Posterior vena cava (tissue), 2 donors: ENCODE measurements at regions not wholly inside any gene's neighbourhood (a gene's known extent, or its start where the extent isn't known, plus 50 kb on each side); places are given as distances from the start of the nearest gene placed in this dataset.
"Not testable (repeated sequence)": the region's sequence is repeated elsewhere in the genome, so short reads cannot be mapped to it uniquely, and the experiment has no call there.

Source experiments
- DNase-seq: peaks from one replicate; pipeline ENCODE4 v3.0.0-alpha.2; 2020; ENCODE audit warnings: low spot score
- intact Hi-C, 2 donors: fragments of 100-400 bp; cut with DNase I; formaldehyde crosslinking; loops; one replicate each; pipeline versions ENCODE4 v1.14.1 to v1.14.2; 2022 to 2023
- donor health status: DM: yes; HTN: yes; CAD: no.
- donor health status: DM: yes; HTN: yes; CAD: no.

DNA sequence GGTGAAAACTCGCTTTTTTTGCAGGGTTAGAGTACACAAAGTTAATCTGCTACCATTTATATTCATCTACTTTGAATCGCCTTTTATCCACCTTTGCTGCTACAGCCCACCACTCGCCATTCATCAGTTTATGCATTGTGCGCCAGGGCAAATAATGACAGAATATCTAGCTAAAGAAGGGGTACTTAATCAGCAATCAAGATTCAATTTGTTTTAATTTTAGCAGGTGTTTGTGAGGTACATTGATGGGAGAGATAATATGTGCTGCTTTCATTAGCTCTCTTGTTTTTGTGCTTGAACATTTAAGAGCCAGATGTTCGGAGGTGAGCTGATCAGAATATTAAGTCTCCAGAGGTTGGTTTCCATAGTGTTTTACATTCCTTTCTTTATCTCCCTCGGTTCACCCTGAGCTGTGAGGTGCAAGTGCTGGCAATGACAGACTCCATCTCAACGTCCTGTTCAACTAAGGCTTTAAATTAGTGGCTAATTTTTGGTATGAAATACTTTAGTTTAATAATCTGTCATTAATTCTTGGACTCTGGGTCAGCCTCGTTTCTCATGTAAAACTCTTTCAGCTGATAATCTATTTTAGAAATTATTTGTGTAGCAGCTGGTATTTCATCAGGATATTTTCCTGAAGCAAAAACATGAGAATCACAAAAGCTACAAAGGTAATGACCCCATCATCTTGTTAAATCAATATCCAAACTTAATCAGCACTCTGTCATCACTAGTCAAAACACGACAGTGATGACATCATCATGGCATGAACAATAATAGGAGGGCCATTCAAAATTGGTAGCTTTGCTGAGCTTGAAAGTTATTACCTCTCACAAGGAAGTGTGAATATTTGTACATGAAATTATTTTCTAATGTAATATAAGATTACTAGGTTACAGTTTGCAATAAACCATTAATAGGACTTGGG lies 479.9 kb upstream of the FANCL start:
- intact Hi-C loops: no loop called here
- DNase-seq: no peak

DNA sequence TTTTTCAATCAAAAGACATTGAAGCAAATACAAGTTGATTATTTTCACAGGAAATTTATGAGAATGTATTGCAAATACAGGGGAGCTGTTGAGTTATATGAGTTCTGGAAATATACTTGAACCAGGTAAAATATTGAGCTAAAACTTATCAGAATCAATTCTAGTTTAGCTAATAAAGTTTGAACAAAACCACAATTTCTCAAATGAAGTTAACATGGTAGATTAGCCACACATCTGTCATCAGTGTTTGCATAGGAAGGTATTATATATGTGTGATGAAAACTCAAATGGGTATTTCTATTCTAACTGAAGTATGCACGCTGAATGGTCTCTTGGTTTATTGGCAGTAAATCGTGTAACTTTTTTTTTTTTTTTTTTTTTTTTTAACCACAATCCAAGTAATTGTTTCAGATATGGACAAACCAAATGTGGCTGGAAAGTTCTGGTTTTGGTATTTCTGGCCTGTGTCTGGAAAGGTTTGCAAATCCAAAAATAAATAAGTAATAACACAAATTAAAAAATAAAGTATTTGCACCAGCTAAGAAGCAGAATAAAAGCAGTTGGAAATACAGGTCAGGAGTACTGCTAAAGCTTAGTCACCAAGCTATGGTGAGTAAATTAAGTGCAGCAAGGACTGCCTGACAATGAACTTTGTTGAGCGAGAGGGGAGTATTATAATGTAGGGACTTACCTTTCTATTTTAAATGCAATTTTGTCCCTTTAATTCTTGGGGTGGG lies 479.1 kb upstream of the FANCL start:
- no peak for DNase-seq

DNA sequence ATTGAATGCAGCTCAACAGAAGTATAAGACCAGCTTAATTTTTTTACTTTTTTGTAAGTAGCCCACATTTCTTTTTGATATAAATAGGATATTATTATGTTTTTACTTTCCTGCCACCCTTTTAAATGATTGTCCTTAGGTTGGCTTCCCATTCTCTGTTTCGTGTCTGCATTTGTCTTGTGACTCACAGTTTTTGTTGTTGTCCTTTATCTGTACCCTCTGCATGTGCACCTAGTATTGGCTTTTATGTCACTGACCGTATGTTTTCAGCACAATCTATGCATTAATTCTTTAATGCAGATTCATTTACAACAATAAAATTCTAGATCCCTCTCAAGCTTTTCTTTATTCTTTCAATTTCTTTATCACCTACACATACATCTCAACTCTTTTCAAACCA lies 474.2 kb upstream of the FANCL start:
- intact Hi-C loops: no loop called here
- DNase-seq: no peak

More for the DNA sequence above, 479.1 kb upstream of the FANCL start:
- intact Hi-C loops: no loop called here

DNA sequence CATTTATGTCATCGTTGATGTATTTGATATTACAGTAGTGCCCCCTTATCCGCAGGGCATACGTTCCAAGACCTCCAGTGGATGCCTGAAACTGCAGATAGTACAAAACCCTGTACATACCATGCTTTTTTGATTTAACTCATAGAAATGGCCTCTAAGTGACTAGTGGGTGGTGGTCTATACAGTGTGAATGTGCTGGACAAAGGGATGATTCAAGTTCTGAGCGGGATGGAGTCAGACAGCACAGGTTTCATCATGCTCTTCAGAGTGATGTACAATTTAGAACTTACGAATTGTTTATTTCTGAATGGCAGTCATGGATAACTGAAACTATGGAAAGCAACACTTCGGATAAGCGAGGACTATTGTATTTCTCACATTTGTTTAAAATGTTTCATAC lies 473.1 kb upstream of the FANCL start:
- DNase-seq: no peak
- intact Hi-C loops: no loop called here

DNA sequence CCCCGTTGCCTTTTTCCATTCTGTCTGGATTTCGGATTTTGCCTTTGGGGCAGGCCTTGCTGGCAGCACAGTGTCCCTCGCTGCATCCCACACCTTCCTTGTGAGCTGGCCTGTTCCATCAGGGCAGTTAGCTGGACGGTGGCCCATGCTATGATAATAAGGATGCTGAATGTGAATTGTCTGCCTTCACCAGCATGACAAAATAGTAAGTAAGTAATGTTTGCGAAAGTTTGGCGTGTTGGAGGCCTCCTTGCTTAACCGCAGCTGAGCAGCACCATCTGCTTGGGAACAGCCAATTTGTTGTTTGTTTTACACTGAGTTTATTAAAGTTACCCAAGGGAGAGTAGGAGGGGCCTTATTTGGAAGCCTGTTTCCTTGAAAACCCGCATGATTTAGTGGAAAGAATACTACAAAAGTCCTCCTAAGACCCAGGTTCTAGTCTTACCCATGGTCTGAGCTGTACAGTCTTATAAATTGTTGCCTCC lies 469.7 kb upstream of the FANCL start:
- DNase-seq: no peak
- intact Hi-C loops: no loop called here

DNA sequence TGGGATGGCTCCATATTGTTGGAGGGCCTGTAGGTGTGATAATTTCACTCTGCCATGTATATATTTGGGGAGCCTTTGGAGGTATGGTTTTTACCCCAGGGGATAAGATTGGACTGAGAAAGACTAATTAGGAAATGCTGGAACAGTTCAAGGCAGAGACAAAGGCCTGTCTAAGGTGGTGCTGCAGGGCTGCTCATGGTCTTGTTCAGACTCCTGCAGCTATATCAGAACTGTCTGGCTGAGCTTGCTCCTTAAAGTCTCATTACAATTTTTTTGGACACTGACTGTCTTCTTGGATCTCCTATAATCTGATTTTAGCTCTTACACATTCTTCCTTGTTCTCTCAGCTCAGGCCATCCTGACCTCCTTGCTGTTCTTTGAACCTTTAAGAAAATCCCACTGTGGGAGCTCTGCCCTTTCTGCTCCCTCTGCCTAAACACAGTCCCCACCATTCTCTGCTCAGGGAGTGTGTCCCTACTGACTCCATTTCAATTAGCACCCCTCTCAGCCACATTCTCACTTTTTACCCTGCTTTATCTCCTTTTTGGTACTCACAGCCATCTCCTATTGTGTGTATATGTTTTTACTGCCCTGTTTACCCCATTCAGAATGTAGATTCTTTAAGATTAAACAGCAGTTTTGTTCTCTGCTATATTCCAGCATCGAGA lies 468.7 kb upstream of the FANCL start:
- DNase-seq: no peak
- intact Hi-C loops: no loop called here

DNA sequence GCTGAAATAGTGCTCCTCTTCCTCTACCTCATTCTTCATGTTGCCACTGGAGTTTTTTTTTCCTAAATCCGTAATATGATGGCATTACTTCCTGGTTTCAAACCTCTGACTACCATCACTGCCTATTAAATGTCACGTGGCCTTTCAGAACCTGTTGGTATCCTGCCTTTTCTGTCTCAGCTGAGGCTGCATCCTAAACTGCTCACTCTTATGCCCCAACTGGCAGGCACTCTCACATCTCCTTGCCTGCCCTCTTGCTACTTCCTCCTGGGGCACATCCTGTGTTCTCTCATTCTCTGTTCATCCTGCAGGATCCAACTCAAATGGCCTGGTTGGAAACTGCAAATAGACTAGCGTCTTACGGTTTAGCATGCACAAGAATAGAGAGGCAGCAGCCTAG lies 468.1 kb upstream of the FANCL start:
- no peak for DNase-seq
- intact Hi-C loops: no loop called here

DNA sequence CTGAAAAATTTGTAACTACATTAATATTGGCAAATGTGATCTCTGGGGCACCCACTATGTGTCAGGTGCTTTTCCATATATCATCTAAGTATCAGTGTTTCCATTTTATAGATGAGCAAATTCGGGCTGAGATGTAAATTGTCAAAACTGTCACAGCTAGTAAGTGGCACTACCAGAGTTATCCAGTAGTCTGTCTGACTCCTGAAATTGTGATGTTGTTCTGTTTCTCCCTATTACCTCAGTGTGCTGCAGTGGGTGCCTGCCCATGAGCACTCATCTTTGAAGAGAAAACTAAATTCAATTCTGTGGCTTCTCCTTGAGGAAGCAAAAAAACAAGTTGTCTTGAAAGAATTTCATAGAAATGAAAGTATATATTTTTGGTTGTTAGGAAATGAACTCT lies 467.4 kb upstream of the FANCL start:
- intact Hi-C loops: no loop called here
- DNase-seq: no peak

DNA sequence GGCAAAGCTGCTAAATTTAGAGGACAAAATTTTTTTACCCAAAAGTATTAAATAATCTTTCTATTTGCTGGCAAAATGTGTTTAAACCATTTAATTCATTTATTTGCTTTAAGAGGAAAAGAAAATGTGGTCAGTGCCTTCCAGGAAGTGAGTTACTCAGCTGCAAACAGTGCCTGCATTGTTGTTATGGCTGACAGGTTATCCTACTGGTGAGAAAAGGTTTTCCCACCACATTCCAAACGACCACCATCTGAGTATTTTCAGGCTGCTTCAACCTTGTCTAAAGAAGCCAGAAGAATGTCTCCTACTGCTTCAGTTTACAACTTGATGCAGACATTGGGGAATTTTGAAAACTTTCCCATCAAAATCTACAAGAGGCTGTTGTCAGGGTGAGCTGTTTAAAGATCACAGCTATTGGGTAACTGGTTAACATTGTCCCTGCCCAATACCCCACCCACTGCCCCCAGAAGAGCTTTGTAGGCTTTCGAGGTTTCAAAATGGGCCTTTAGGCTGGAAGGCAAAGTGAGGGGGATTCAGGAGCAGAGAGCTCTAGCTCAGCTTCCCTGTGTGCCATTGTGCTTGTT lies 461.3 kb upstream of the FANCL start:
- intact Hi-C loops: no loop called here
- DNase-seq: no peak

DNA sequence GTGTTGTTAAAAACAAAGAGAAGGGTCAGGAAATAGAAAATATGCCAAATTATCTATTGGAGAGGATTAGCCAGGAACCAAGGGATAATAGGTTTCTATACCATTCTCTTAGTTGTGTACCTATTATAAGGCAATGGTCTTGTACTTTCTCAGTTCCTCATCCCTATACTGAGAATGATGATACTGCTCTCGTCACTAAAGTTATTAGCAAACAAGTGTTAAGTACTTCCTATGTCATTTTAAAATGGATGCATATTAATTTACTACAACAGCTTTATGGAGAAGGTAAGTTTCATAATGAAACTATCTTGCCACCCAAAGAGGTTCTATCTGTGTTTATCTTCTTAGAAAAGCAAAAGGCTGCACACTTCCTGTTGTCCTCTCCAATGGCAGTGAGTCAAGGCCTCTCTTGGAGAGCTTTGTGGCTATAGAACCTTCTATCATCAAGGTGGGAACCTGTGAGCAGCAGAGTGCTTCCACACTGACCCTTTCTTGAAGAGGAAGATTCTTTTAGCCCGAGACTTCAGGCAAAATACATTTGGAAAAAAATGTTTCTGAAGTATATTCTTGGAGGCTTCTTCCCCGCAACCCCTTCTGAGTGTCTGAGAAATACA lies 460.7 kb upstream of the FANCL start:
- no peak for DNase-seq
- intact Hi-C loops: no loop called here

DNA sequence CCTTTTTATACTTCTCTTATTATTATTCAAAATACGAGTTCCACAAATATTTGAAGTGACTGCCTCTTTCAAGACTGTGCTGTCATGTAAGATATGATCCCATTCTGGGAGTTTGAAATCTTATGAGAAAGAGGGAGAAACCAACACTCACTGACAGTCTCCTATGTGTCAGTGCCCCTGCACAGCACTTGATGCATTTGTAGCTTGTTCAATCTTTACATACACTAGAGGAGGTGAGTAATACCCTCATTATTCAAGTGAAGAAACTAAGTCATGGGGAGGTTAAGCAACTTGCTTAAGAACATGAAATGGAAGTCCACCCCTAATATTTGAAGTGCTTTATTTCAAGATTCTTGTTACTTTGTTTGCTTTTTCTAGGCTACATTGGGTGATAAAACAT lies 459.5 kb upstream of the FANCL start:
- intact Hi-C loops: no loop called here
- no peak for DNase-seq

DNA sequence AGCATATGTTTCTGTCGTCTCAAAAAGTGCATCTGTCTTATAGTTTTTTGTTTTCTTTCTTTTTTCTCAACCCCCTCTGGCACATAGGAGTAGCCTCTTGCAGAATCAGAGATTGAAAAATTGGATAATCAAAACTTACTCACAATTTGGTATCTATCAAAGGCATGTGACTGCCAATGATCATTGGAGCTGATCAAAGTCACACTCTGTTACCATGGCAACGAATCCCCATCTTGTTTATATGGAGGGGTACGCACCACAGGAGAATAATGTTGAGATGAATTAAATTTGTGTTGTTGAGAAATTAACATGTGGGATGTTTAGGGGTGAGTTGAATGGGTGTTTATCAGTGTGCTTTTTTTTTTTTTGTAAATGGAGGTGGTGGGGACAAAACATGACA lies 458.3 kb upstream of the FANCL start:
- intact Hi-C loops: no loop called here

DNA sequence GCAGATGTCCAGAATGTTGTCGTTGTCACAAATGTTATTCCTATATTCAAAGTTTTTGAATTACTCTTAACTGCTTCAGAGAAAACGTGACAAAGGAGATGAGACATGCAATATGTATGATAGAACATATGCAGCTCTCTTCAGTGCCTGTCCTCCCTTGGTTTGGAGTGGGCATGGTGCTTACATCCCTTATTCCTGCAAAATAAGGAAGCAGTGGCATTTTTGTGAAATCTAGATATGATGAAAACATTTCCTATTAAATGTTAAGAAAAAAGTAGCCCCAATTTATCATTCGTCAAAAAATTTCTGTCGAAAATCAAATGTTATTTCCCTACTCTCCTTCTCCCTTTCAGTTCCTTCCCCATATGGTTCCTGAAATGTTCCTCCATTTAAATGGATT lies 457.5 kb upstream of the FANCL start:
- intact Hi-C loops: no loop called here
- DNase-seq: no peak

More for the DNA sequence above, 458.3 kb upstream of the FANCL start:
- DNase-seq: no peak

DNA sequence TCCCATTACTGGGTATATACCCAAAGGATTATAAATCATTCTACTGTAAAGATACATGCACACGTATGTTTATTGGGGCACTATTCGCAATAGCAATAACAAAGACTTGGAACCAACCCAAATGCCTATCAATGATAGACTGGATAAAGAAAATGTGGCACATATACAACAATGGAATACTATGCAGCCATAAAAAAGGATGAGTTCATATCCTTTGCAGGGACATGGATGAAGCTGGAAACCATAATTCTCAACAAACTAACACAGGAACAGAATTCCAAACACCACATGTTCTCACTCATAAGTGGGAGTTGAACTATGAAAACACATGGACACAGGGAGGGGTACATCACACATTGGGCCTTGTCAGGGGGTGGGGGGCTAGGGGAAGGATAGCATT lies 453.0 kb upstream of the FANCL start:
- intact Hi-C loops, DNase-seq: not testable (repeated sequence)

DNA sequence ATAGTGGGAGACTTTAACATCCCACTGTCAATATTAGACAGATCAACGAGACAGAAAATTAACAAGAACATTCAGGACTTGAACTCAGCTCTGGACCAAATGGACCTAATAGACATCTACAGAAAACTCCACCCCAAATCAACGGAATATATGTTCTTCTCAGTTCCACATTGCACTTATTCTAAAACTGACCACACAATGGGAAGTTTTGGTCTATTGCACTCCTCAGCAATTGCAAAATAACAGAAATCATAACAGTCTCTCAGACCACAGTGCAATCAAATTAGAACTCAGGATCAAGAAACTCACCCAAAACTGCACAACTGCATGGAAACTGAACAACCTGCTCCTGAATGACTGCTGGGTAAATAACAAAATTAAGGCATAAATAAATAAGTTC lies 449.9 kb upstream of the FANCL start:
- intact Hi-C loops, DNase-seq: not testable (repeated sequence)

DNA sequence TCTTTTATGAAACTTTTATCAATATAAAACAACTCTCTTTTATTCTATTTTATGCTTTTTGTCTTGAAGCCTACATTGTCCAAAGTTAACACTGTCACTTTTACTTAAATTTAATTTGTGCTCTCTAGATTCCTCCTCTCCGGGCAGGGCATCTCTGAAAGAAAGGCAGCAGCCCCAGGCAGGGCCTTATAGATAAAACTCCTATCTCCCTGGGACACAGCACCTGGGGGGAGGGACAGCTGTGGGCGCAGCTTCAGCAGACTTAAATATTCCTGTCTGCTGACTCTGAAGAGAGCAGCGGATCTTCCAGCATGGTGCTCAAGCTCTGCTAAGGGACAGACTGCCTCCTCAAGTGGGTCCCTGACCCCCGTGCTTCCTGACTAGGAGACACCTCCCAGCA lies 447.7 kb upstream of the FANCL start:
- intact Hi-C loops: no loop called here

DNA sequence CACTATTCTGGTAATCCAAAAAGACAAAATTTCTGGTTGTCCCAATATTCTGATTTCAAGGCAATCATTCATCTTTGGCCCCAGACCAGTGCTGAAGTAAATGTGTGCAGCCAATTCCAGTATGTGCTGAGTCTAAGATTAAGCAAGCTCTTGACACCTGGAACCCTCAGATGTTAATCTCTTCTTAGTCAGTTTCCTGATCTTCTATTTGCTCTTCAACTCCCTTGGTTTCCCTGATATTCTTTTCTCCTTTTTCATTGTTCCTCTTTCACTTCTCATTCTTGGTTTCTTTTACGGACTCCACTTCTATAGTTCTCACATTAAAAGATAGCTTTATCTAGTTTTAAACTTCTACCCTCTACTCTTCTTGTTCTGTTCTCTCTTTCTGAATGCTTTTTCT lies 445.7 kb upstream of the FANCL start:
- intact Hi-C loops: no loop called here
- DNase-seq: no peak

More for the DNA sequence above, 447.7 kb upstream of the FANCL start:
- DNase-seq: no peak

DNA sequence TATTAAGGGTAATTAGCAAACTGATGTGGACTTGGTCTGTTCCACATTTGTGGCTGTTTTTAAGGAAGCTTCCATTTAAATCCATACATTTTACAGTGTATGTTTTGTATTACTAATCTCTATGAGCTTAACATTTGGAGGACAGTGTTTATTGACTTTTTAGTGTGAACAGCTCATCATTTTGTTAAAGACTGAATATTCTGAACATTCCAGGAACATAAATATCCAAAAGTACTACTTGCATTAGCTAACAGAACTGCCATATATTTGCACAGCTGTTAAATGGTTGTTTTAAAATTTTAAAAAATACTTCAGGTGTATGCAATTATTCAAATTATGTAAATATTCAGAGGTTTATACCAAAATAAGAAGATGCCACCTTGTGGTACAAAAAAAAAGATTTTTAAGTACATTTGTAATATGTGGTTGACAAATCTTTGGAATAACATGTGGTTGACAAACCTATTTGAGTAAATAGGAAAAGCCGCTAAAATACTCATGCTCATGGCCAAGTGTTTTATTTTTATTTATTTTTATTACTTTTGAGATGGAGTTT lies 439.7 kb upstream of the FANCL start:
- intact Hi-C loops: no loop called here
- no peak for DNase-seq

DNA sequence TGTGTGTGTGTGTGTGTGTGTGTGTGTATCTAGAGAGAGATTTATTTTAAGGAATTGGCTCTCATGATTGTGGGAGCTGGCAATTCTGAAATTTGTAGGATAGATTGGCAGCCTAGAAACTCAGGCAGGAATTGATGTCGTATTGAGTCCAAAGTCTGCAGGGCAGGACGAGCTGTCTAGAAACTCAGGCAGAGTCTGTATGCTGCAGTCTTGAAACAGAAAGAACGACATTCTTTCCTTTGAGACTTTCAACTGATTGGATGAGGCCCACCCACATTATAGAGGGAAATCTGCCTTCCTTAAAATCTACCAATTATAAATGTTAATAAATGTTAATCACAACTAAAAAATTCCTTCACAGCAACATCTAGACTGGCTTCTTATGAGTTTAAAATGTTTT lies 436.6 kb upstream of the FANCL start:
- DNase-seq: no peak
- intact Hi-C loops: no loop called here
